ENCODE measurements at regions not wholly inside any gene's neighbourhood (a gene's known extent, or its start where the extent isn't known, plus 50 kb on each side); places are given as distances from the start of the nearest gene placed in this dataset.

DNA sequence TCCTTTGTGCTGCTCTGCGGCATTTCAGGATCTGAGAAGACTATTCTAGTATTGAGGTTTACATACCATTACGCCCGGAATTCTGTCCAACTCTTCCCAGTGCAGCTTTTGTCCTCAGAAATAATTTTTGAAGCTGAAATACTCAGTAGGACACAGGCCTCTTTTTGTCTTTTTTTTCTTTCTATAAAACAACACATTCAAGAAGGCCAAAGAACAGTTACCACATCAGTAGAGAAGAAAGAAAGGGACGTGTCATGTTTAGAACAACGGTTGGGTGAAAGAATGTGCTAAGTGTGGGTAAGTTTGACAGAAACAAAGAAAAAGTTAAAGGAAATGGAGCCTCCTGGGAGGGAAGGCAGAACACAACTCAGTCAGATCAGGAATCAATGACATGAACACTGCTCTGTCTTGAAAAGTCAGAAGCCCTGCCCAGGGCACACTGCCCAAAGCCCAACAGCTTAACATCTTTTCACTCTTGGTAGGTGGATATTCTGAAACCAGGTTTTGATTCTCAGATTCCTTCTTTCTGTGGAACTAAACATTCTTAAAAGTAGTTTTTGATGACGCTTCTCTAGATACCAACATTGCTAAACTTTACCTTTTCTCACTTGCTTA, 198.6 kb upstream of the CWC22 start:
- TF ChIP-seq, protein P1, sequence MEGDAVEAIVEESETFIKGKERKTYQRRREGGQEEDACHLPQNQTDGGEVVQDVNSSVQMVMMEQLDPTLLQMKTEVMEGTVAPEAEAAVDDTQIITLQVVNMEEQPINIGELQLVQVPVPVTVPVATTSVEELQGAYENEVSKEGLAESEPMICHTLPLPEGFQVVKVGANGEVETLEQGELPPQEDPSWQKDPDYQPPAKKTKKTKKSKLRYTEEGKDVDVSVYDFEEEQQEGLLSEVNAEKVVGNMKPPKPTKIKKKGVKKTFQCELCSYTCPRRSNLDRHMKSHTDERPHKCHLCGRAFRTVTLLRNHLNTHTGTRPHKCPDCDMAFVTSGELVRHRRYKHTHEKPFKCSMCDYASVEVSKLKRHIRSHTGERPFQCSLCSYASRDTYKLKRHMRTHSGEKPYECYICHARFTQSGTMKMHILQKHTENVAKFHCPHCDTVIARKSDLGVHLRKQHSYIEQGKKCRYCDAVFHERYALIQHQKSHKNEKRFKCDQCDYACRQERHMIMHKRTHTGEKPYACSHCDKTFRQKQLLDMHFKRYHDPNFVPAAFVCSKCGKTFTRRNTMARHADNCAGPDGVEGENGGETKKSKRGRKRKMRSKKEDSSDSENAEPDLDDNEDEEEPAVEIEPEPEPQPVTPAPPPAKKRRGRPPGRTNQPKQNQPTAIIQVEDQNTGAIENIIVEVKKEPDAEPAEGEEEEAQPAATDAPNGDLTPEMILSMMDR (conservative IDR thresholded peaks at IDR 0.05; ENCODE audit: low read depth, low read length) = no peak
- TF ChIP-seq EZH2 (IDR thresholded peaks at IDR 0.05; ENCODE audit: borderline replicate concordance, low read depth, low read length, poor library complexity, severe bottlenecking) = no peak

All from A673 (cell line).